Activated CD8-positive, alpha-beta memory T cell treated with anti-CD3 and anti-CD28 coated beads for 36 hours (primary cell): ENCODE measurements at regions not wholly inside any gene's neighbourhood (a gene's known extent, or its start where the extent isn't known, plus 50 kb on each side); places are given as distances from the start of the nearest gene placed in this dataset.

ENCODE experiments used
- CTCF ChIA-PET: fragments of 350-600 bp; sonication (Branson Sonifier 250); formaldehyde crosslinking; loops from one replicate; lab custom pipeline; 2021; ENCODE audit warnings: antibody characterized with exemption; lab: Charles Lee
- POLR2A ChIA-PET: fragments of 350-600 bp; sonication (Branson Sonifier 250); formaldehyde crosslinking; loops from one replicate; lab custom pipeline; 2021; ENCODE audit warnings: antibody characterized with exemption; lab: Charles Lee

DNA sequence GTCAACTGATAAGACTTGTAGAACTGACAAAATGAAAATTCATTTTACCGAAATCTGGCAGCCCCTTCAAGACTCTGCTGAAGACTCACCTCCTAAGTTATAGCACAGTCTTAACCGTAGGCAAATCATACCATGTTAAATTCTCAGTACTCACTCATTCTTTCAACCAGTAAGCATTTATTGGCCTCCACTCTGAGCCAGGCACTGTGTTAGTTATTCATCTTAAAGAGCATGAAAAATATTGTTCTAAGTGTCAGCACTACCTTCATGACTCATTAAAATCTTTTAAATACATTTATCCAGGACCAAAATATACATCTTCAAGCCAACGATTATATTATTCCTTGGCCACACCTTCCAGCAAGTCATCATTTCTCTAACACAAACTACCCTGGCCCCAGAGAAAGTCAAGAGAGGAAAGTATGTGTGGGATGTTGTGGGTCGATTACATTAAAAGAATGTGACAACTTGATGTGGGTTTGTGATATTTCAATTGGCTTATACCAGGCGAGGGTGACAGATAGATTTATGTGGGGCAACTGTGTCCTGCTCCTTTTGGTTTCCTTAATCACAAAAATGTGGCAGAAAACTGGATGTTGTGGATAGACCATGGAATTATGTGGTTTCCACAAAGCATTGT is 55.0 kb downstream of the TMEM30B start:
- ChIA-PET CTCF (no interaction called here), POLR2A (no interaction called here)

DNA sequence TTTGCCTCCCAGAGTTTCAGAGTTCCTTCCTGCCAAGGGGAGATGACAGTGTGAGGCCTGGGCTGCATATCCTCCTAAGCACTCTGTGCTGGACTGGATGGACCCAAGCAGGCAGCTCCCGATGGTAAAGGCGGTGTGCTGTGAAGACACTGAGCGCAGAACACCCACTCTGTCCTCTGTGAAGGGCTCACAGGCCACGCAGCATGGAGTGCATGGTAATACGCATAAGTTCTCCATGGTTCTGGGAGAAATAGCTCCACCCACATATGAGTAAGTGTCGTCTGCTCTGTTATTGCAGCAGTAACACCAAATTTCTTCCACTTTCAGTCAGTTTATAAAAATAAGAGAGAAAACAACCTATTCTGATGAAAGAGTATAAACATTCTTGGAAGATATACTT is 55.8 kb downstream of the TMEM30B start:
- POLR2A ChIA-PET = no interaction called here
- CTCF ChIA-PET = interaction anchor here (0.7 kb wide), 1 partner anchor 611 kb away, joined by 5 read pairs; no protein-coding TSS in a partner anchor

DNA sequence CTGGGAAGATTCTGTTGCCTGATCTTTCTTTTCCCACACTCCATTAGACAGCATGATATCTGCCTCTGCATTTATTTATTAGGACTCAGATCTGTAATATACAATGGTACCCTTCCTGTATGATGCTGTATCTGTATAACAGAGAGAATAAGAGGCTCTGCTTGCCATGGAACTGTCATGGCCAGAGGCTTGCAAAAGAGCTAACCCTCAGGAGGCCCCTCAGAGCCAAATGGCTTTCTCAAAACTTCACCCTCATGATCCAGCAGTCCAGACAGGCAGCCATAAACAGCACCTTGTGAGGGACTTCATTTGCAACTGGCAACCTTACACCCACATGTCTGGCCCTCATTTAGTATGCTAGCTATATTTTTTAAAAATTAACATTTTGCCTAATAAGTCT is 57.6 kb downstream of the TMEM30B start:
- ChIA-PET CTCF (no interaction called here), POLR2A (no interaction called here)

DNA sequence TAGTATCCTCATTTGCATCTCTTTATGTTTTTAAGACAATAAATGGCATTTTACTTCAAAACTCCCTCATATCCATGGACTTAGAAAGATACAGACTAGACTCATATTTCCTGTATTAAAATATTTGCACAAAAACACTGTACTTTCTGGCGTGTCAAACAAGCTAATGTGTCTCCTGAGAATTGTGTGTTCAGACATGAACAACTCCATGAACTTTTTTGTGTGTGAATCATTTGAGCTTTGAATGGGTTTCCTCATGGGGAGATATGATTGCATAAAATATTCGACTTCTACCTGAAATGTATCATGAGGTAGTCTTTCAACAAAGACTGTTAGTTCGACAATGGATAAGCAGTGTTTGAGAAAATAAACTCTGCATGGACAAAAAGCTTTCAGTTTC is 58.8 kb downstream of the TMEM30B start:
- POLR2A ChIA-PET = no interaction called here
- CTCF ChIA-PET = interaction anchor here (0.6 kb wide), 1 partner anchor 9 kb away, joined by 3 read pairs; no protein-coding TSS in a partner anchor

DNA sequence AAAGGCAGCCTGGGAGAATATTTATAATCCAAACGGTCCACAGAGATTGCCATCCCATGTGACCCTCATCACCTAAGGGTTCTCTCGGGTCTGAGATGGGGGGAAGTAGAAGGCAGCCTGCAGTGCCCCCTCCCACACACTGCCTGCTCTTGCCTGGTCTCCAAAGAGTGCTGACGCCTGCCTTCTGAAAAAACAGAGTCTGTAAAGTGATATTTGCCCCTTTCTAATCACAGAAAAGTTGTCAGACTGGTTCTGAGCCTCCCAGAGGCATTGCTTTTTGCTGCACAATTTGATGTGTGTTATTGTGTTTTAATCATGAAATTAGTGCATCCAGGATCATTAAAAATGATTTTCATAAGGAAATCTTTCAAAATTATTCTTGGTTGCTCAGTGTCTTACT is 59.2 kb downstream of the TMEM30B start:
- POLR2A ChIA-PET = no interaction called here
- CTCF ChIA-PET = no interaction called here

DNA sequence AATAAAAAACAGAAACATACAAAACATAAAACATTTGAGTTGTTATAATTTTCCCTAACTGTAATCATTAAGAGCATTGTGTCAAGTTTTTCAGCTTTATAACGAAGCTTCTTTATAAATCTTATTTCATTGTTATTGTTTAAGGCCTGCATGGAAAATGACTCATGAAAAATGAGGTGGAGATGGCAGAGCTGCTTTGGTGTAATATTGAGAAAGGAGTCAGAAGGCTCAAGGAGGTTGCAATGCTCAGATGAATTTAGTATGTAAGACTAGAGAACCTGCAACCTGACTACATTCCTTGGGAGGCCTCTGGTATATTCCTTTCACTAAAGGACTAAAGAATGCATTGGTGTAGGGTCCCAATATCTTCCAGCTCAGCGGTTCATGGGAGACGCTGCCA is 61.5 kb downstream of the TMEM30B start:
- CTCF ChIA-PET = no interaction called here
- POLR2A ChIA-PET = no interaction called here

DNA sequence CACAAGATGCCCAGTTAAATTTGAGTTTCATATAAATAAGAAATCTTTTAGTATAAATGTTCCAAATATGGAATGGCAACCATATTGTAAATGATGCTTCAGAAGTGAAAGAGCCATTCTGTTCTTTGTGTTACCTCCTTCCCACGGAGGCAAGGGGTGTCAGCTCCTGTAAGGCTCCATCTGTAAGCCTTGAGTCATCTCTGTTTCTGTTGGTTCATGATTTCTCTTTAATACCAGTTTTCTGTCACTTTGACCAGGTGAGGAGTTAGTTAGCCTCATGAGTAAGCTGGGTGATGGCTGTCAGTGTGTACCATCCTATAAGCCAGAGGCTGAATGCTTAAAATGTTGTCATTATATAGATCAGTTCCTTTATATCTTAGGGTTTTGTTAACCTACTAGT is 61.9 kb downstream of the TMEM30B start:
- ChIA-PET POLR2A (no interaction called here), CTCF (no interaction called here)

DNA sequence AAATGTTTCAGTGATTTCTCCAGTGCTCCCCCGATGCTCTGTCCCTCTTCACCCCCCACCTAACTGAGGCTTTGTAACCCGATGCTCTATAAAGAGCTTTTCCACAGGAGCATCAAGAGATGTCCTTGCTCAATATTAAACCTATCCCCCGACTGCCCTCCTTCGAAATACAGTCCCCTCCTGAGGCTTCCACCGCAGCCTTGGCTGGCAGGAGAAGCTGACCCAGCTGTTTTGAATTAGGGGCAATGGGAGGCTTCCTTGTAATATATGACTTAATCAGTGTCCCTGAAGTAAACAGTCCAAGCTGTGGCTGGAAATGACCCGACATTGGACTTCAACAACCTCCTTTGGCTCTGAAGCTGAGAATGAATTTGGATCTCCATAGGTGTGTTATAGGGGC is 62.4 kb downstream of the TMEM30B start:
- ChIA-PET POLR2A (no interaction called here), CTCF (no interaction called here)

DNA sequence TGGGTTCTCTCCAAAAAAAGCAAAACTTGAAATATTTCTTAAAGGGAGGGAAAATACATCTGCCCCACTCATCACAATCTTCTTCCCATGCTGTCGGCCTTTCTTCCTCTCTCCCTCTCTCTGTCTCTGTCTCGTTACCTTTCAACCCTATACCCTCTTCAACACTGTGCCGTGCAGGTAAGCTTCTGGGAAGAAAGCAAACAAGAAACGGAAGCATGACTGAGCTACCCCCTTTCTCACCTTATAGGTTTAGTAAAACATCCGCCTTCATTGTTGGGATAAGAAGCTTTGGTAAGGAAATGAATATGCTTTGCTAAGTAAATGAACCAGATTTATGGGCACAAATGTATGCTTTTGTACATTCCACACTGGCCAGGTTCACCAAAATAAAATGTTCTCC is 63.0 kb downstream of the TMEM30B start:
- POLR2A ChIA-PET = no interaction called here
- CTCF ChIA-PET = no interaction called here

DNA sequence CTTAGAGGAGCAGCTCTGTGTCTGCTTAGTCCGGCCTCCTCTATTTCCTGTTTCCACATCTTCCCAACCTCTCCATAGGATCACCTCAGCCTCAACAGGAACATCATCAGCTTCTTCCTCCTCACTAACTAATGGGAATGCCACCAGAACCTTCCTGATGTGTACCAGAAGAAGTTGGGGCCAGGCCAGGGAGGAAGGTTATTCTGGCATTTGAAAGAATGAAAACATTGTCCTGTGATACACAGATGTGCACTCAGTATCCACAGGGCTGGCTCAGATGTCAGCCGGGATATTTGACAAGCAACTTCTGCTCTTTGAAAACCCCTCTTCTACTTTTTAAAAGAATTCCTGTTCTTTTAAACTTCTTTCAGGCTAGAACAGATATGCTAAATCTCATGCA is 63.6 kb downstream of the TMEM30B start:
- POLR2A ChIA-PET = no interaction called here
- CTCF ChIA-PET = no interaction called here

DNA sequence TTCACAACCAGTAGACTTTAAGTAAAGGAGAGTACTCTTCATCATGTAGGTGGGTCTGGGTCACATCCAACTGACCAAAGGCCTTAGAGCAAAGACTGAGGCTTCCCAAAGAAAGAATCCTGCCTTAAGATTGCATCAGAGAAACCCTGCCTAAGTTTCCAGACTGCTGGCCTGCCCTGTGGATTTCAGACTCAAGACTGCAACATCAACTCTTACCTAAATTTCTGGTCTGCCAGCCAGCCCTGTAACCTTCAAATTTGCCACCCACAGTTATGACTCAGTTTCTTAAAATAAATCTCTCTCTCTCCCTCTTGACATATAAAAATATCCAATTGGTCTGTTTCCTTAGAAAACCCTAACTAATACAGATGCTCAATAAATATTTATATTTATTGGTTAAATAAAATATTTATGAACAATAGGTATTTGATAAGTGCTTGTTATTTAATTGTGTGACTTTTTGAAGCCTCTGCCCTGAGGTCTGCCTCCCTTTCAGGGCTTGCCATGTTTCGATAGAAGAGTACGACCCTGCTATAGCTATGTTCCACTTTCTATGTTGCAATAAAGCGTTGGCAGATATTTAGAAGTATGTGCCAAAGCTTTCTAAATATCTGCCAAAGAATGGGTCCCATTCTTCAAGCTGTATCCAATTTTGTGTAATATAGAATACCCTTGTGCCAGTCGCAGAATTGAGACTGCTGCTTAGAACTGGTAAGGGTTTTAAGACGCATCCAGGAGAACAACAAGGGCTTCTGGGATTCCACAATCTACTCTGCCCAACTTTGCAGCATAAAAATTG is 65.7 kb downstream of the TMEM30B start:
- CTCF ChIA-PET = no interaction called here
- POLR2A ChIA-PET = no interaction called here

DNA sequence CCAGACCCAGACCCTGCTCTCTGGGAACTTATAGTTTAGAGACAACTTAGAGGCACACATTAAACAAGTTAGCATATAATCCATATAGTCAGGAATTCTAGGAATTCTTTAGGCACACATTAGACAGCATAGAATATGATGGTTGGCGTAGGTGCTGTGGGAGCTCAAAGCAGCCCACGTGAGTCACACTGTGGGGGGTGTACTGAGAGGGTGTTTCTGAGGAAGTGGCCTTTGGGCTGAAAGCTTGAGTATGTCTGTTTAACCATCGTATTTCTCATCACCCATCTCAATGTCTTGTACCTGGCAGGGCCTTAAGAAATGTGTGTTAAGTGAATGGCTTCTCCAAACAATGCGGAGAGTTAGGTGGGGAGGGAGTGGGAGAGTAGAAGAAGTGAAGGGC is 67.2 kb downstream of the TMEM30B start:
- POLR2A ChIA-PET = no interaction called here
- CTCF ChIA-PET = no interaction called here

DNA sequence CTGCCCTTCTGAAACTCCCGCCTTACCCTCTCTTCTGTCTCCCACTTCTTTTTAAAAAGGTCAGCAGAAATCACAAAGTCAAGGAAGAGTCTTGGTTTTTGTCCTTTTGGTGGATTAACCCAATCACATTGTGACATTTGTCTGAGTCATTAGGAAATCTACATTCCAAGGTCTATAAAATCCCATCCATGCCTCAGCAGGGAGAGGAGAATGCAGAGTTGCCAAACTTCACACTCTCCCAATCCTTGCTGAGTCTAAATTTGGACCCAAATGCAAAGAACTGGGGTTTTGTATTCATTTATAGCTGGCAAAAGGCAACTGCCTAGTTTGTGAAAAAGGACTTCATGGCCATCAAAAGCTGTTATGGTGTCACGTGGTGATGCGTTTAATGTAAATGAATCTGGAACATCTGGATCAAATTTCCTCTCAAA is 67.9 kb downstream of the TMEM30B start:
- POLR2A ChIA-PET = no interaction called here
- CTCF ChIA-PET = no interaction called here

DNA sequence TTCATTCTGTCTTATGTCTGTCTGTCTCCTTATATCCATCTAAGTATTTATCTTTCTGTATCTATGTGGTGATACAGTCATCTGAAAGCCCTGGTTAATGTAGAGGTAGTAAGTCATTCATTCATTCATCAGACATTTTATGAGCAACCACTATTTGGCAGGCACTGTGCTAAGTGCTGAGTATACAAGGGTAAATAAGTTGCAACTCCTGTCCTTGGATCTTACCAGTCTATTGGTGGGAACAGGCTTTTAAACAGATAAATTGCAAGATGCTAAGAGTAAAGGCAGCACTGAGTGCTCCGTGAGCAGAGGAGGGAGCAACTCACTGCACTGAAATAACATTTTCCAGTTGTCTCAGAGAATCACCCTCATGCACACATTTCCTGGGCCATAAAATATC is 68.6 kb downstream of the TMEM30B start:
- ChIA-PET POLR2A (no interaction called here), CTCF (no interaction called here)

DNA sequence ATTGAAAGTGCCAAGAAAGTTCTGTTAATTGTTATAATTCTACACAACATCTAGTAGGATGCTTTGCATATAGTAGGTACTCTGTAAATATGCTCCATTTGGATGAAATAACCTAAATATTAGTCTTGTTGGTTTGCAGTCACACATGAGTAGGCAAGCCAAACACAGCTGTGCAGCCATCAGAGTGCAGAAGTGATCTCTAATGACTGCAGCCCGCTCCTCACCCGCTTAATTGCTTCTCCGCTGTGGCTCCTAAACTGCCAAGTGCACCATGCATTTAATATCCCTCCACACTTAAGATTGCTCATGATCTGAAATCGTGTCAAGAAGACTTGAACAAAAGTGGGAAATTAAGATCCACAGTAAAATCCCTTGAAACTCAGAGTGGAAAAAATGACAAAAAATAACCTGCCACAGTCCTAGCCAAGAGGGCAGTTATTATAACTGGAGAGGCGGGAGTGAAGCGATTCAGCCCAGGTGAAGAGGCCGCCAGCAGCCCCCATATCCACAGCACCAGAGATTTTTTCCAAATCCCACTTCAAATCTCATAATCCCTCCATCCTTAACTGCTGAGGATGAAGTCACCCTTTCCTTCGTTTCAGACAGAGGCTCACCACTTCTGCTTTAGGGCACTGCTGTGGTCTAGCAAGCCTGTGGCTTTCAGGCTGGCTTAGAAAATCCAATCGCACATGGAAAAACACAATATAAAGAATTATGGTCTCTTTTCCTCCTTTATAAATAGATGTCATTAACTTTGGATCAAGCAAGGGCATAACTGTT is 69.5 kb downstream of the TMEM30B start:
- POLR2A ChIA-PET = no interaction called here

DNA sequence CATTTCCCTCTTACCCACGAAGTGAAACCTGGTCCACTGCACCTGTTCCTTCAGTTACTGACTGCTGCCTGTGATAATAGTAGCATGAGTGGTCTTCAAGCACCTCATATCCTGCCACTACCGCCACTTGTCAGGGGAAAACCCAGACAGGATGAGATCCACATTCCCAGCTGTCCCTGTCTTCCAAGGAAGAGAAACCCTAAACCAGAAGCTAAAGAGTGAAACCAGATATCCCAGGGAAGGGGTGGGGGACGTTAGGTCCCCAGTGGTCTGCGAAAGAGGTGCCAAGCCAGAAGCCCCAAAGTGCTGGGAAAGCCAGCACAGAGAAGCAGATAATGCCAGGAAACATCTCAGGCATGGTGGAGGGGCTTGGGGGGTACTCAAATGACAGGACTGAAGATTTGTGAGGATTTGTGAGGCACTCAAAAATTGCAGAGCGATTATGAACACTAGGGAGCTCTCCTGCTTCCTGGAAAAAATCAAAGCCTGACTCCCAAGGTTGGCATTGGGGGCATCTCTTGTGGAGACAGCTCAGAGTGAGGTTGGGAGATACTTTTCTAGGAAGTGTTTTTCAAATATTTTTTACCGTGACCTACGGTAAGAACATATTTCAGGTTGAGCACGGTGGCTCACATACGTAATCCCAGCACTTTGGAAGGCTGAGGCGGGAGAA is 77.9 kb downstream of the TMEM30B start:
- POLR2A ChIA-PET = no interaction called here
- CTCF ChIA-PET = no interaction called here

More for the DNA sequence above, 69.5 kb downstream of the TMEM30B start:
- CTCF ChIA-PET = no interaction called here

DNA sequence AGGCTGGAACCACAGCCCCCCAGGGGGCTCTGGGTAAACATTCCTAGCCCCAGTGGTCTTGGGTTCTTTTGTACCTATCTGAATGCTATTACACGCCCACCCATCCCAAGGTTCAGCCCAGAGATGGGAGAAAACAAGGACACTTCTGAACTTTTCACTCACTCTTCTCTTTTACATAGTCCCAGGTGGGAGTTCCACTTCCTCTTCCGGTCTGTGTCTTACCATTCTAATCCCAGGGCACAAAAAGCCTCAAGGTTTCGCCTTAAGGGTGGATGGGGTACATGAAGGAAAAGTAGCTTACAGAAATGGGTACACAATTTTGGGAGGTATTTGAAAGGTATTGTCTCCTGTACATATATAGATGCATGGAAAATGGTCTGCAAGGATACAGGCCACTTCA is 79.0 kb downstream of the TMEM30B start:
- CTCF ChIA-PET = no interaction called here
- POLR2A ChIA-PET = no interaction called here

DNA sequence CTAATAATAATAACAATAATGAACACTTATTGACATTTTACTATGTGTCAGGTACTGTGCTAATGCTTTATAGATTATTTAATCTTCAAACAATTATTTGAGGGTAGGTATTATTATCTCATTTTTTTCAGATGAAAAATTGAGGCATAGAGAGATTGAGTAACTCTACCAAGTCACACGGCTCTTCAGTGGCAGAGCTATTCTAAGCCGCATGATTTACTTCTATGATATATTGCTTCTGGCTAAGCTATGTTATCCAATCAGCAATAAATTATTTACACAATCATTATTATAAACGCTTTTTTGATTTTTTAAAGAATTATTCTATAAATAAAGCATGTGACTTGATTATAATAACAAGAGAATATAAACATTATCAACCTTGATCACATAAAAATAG is 80.0 kb downstream of the TMEM30B start:
- CTCF ChIA-PET = no interaction called here
- POLR2A ChIA-PET = no interaction called here

DNA sequence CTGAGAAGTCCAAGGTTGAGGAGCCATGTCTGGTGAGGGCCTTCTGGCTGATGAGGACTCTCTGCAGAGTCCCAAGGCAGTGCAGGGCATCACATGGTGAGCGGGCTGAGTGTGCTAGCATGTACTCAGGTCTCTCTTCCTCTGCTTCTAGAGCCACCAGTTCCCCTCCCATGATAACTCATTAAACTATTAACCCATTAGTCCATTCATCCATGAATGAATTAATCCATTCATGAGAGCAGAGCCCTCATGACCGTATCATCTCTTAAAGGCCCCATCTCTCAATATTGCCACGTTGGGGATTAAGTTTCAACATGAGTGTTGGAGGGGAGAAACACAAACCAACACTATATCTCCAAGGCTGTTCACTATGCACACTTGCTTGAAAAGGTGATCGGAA is 83.7 kb downstream of the TMEM30B start:
- POLR2A ChIA-PET = no interaction called here

DNA sequence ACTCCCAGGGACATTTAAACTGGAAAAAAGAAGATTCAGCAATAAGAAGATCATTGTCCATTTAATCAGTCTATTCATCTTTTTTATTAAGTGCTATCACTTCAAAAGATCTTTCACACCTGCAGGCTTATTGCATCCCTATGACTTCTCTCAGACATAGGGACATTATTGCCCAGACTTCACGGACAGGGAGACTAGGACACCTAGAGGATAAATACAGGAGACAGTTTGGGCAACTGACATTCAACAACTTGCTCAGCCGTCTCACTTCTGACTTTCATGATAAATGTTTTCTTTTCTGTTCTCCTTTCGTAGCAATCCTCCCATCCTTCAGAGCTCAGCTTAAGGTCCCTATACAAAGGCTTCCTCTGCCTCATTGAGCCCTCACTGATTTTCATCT is 84.3 kb downstream of the TMEM30B start:
- ChIA-PET CTCF (no interaction called here), POLR2A (no interaction called here)

More for the DNA sequence above, 83.7 kb downstream of the TMEM30B start:
- CTCF ChIA-PET = no interaction called here
